Glutamatergic neuron (in vitro differentiated cells): ENCODE measurements at regions not wholly inside any gene's neighbourhood (a gene's known extent, or its start where the extent isn't known, plus 50 kb on each side); places are given as distances from the start of the nearest gene placed in this dataset.

Experiments used
- DNase-seq: peaks from one replicate; pipeline ENCODE4 v3.0.0; 2022
- H3K27ac Mint-ChIP-seq: one replicate; pipeline ENCODE4 v1.8.0; 2020; ENCODE audit warnings: mild to moderate bottlenecking, mixed read lengths, inconsistent platforms; ENCODE audit not compliant: unreplicated experiment
- H3K27me3 Mint-ChIP-seq: one replicate; pipeline ENCODE4 v1.8.0; 2020; ENCODE audit warnings: mild to moderate bottlenecking, moderate library complexity, mixed read lengths, inconsistent platforms; ENCODE audit not compliant: unreplicated experiment
- H3K36me3 Mint-ChIP-seq: one replicate; pipeline ENCODE4 v1.8.0; 2020; ENCODE audit warnings: mild to moderate bottlenecking, mixed read lengths, inconsistent platforms; ENCODE audit not compliant: unreplicated experiment
- H3K4me1 Mint-ChIP-seq: one replicate; pipeline ENCODE4 v1.8.0; 2020; ENCODE audit warnings: mild to moderate bottlenecking, low read depth, mixed read lengths, inconsistent platforms; ENCODE audit not compliant: unreplicated experiment
- H3K4me3 Mint-ChIP-seq: one replicate; pipeline ENCODE4 v1.8.0; 2020; ENCODE audit warnings: mild to moderate bottlenecking, mixed read lengths, inconsistent platforms; ENCODE audit not compliant: unreplicated experiment
- H3K9me3 Mint-ChIP-seq: one replicate; pipeline ENCODE4 v1.8.0; 2020; ENCODE audit warnings: mild to moderate bottlenecking, moderate library complexity, mixed read lengths, inconsistent platforms; ENCODE audit not compliant: unreplicated experiment
- CTCF ChIP-seq: fragments of 200-600 bp; sonication (generic); IDR thresholded peaks from one replicate; pipeline ENCODE4 v1.5.0; 2021; ENCODE audit not compliant: partially characterized antibody, unreplicated experiment

GRCh38 chr12:22740656-22741355, 115.8 kb downstream of the ETNK1 start:
- Mint-ChIP-seq H3K36me3 (no peaks in the 10 kb centered on the region), H3K4me1 (no peaks in the 10 kb centered on the region), H3K27ac (no peak overlapping the region), H3K9me3 (no peaks in the 10 kb centered on the region), H3K4me3 (no peak overlapping the region), H3K27me3 (no peaks in the 10 kb centered on the region)
- TF ChIP-seq CTCF = no peak
- no peak for DNase-seq

- Mint-ChIP-seq H3K27ac (no peak overlapping the region), H3K4me1 (no peaks in the 10 kb centered on the region), H3K27me3 (no peaks in the 10 kb centered on the region), H3K36me3 (no peaks in the 10 kb centered on the region), H3K9me3 (no peaks in the 10 kb centered on the region), H3K4me3 (no peak overlapping the region)
- no peak for DNase-seq
- TF ChIP-seq CTCF = no peak
Observed at GRCh38 chr12:22743700-22744099, 118.7 kb downstream of the ETNK1 start.

- no peak for TF ChIP-seq CTCF
- DNase-seq = no peak
- no peaks in the 10 kb centered on the region for H3K9me3 Mint-ChIP-seq
- H3K36me3 Mint-ChIP-seq = no peaks in the 10 kb centered on the region
- H3K27ac Mint-ChIP-seq = no peak overlapping the region
- H3K4me3 Mint-ChIP-seq = no peak overlapping the region
- no peaks in the 10 kb centered on the region for H3K27me3 Mint-ChIP-seq
- H3K4me1 Mint-ChIP-seq = no peaks in the 10 kb centered on the region
Observed at GRCh38 chr12:22744197-22744596, 119.2 kb downstream of the ETNK1 start.

- Mint-ChIP-seq H3K9me3 (no peaks in the 10 kb centered on the region), H3K4me3 (no peak overlapping the region), H3K27ac (no peak overlapping the region), H3K36me3 (no peaks in the 10 kb centered on the region), H3K27me3 (no peaks in the 10 kb centered on the region), H3K4me1 (no peaks in the 10 kb centered on the region)
- no peak for TF ChIP-seq CTCF
- DNase-seq = no peak
Observed at GRCh38 chr12:22746720-22747119, 121.7 kb downstream of the ETNK1 start.

- no peaks in the 10 kb centered on the region for H3K36me3 Mint-ChIP-seq
- H3K27me3 Mint-ChIP-seq = no peaks in the 10 kb centered on the region
- no peak for TF ChIP-seq CTCF
- DNase-seq = no peak
- no peak overlapping the region for H3K27ac Mint-ChIP-seq
- H3K4me3 Mint-ChIP-seq = no peak overlapping the region
- no peaks in the 10 kb centered on the region for H3K9me3 Mint-ChIP-seq
- H3K4me1 Mint-ChIP-seq = no peaks in the 10 kb centered on the region
Observed at GRCh38 chr12:22755629-22756028, 130.7 kb downstream of the ETNK1 start.
